NB4 (cell line): ENCODE measurements at regions not wholly inside any gene's neighbourhood (a gene's known extent, or its start where the extent isn't known, plus 50 kb on each side); places are given as distances from the start of the nearest gene placed in this dataset.

Source experiments
- POLR2A ChIP-seq: IDR thresholded peaks from 2 replicates; pipeline ENCODE4 v1.6.1; 2011; ENCODE audit warnings: mild to moderate bottlenecking; ENCODE audit not compliant: insufficient read length; ENCODE audit errors: extremely low read depth
- TF ChIP-seq, protein P1 (sequence below): IDR thresholded peaks from one replicate; pipeline ENCODE4 v1.5.1; 2012; ENCODE audit warnings: low read depth, low read length

DNA sequence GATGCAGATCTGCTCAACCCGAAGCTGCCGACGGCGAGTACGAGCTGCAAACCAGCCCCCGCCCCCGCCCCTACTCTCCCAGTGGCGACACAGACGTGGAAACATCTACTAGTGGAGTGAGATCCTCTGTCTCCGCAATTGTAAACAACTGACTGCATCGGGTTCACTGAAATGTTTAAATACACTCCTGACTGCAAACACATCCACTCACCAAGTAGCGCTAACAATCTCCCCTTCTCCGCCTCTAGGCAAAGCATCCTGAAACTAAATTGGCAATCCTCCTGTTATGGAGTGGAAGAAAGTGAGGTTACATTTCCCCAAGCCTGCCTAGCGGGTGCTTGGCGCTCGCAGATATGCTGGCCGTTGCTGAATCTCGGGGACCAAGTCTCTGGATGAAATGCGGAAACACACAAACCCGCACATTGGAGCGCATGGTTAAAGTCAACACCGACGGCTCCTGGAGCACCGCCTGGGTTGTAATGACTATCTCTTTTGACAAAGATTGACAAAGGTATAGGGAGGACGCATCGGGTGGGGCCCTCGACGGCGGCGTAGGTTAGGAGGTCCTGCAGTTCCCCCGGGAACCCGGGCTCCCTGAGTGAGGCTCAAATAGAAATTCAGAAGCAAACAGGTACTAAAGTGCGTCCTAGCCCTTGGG is 117.0 kb upstream of the TEX13C start:
- TF ChIP-seq, protein P1, sequence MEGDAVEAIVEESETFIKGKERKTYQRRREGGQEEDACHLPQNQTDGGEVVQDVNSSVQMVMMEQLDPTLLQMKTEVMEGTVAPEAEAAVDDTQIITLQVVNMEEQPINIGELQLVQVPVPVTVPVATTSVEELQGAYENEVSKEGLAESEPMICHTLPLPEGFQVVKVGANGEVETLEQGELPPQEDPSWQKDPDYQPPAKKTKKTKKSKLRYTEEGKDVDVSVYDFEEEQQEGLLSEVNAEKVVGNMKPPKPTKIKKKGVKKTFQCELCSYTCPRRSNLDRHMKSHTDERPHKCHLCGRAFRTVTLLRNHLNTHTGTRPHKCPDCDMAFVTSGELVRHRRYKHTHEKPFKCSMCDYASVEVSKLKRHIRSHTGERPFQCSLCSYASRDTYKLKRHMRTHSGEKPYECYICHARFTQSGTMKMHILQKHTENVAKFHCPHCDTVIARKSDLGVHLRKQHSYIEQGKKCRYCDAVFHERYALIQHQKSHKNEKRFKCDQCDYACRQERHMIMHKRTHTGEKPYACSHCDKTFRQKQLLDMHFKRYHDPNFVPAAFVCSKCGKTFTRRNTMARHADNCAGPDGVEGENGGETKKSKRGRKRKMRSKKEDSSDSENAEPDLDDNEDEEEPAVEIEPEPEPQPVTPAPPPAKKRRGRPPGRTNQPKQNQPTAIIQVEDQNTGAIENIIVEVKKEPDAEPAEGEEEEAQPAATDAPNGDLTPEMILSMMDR = no peak
- no peak for TF ChIP-seq POLR2A
